Stomach smooth muscle (tissue), 2 donors: ENCODE measurements at regions not wholly inside any gene's neighbourhood (a gene's known extent, or its start where the extent isn't known, plus 50 kb on each side); places are given as distances from the start of the nearest gene placed in this dataset.

Experiments
- H3K27ac ChIP-seq: one replicate; pipeline ENCODE4 v1.7.0; 2013; ENCODE audit warnings: mild to moderate bottlenecking, low read length, inconsistent platforms
- H3K27me3 ChIP-seq, 2 donors: one replicate each; pipeline ENCODE4 v1.7.0; 2013; ENCODE audit warnings: low read length in 2 of 2; ENCODE audit not compliant: insufficient read depth in 2 of 2, control insufficient read depth in 1 of 2
- H3K36me3 ChIP-seq, 2 donors: one replicate each; pipeline ENCODE4 v1.7.0; 2013; ENCODE audit warnings: low read length in 2 of 2; ENCODE audit not compliant: control insufficient read depth in 2 of 2, insufficient read depth in 2 of 2
- H3K4me1 ChIP-seq: one replicate; pipeline ENCODE4 v1.7.0; 2013; ENCODE audit warnings: low read length; ENCODE audit not compliant: control insufficient read depth, insufficient read depth
- H3K4me3 ChIP-seq, 2 donors: one replicate each; pipeline ENCODE4 v1.7.0; 2013; ENCODE audit warnings: low read length in 2 of 2
- H3K9ac ChIP-seq, 2 donors: one replicate each; pipeline ENCODE4 v1.7.0; 2013; ENCODE audit warnings: low read length in 2 of 2, mild to moderate bottlenecking in 1 of 2
- H3K9me3 ChIP-seq, 2 donors: one replicate each; pipeline ENCODE4 v1.7.0; 2013; ENCODE audit warnings: low read length in 2 of 2; ENCODE audit not compliant: control insufficient read depth in 2 of 2
- donor health status: healthy.
- donor health status: Pancreatic carcinoma.

GRCh38 chr1:55723001-55723400, 507.8 kb upstream of the USP24 start:
- H3K9ac ChIP-seq: no peak overlapping the region
- H3K36me3 ChIP-seq: no peaks in the 10 kb centered on the region
- H3K27me3 ChIP-seq: no peaks in the 10 kb centered on the region
- H3K9me3 ChIP-seq: no peaks in the 10 kb centered on the region
- no peak overlapping the region for H3K4me3 ChIP-seq
- peaks cover 13% of the 10 kb centered on the region for H3K4me1 ChIP-seq
- H3K27ac ChIP-seq: no peak overlapping the region

- peaks cover 17% of the 10 kb centered on the region for H3K4me1 ChIP-seq
- no peaks in the 10 kb centered on the region for H3K27me3 ChIP-seq
- no peak overlapping the region for H3K9ac ChIP-seq
- H3K9me3 ChIP-seq: no peaks in the 10 kb centered on the region
- no peak overlapping the region for H3K27ac ChIP-seq
- no peak overlapping the region for H3K4me3 ChIP-seq
- H3K36me3 ChIP-seq: no peaks in the 10 kb centered on the region
These were observed 505.1 kb upstream of the USP24 start for GRCh38 chr1:55720261-55720660.

- Histone ChIP-seq H3K36me3 (no peaks in the 10 kb centered on the region), H3K9me3 (no peaks in the 10 kb centered on the region), H3K9ac (no peak overlapping the region), H3K27me3 (no peaks in the 10 kb centered on the region), H3K4me3 (no peak overlapping the region), H3K27ac (peak overlapping the region; percentile 26), H3K4me1 (peaks cover 17% of the 10 kb centered on the region)
These were observed 503.9 kb upstream of the USP24 start for GRCh38 chr1:55718758-55719671.

- no peaks in the 10 kb centered on the region for H3K27me3 ChIP-seq
- no peaks in the 10 kb centered on the region for H3K36me3 ChIP-seq
- no peaks in the 10 kb centered on the region for H3K9me3 ChIP-seq
- H3K9ac ChIP-seq: no peak overlapping the region
- no peak overlapping the region for H3K27ac ChIP-seq
- H3K4me1 ChIP-seq: peaks cover 17% of the 10 kb centered on the region
- no peak overlapping the region for H3K4me3 ChIP-seq
These were observed 501.9 kb upstream of the USP24 start for GRCh38 chr1:55717111-55717510.

GRCh38 chr1:55716610-55717009, 501.4 kb upstream of the USP24 start:
- Histone ChIP-seq H3K9me3 (no peaks in the 10 kb centered on the region), H3K9ac (no peak overlapping the region), H3K4me3 (no peak overlapping the region), H3K36me3 (no peaks in the 10 kb centered on the region), H3K27ac (no peak overlapping the region), H3K27me3 (no peaks in the 10 kb centered on the region), H3K4me1 (peaks cover 17% of the 10 kb centered on the region)

- Histone ChIP-seq H3K27ac (no peak overlapping the region), H3K4me1 (peaks cover 17% of the 10 kb centered on the region)
These were observed 501.0 kb upstream of the USP24 start for GRCh38 chr1:55716151-55716550.

GRCh38 chr1:55714230-55714629, 499.1 kb upstream of the USP24 start:
- Histone ChIP-seq H3K27ac (no peak overlapping the region), H3K4me3 (no peak overlapping the region), H3K4me1 (peaks cover 14% of the 10 kb centered on the region), H3K36me3 (no peaks in the 10 kb centered on the region), H3K9me3 (no peaks in the 10 kb centered on the region), H3K27me3 (no peaks in the 10 kb centered on the region), H3K9ac (no peak overlapping the region)

More at GRCh38 chr1:55716151-55716550, 501.0 kb upstream of the USP24 start:
- no peak overlapping the region for H3K9ac ChIP-seq
- no peaks in the 10 kb centered on the region for H3K27me3 ChIP-seq
- no peaks in the 10 kb centered on the region for H3K9me3 ChIP-seq
- no peaks in the 10 kb centered on the region for H3K36me3 ChIP-seq
- no peak overlapping the region for H3K4me3 ChIP-seq

- Histone ChIP-seq H3K4me3 (no peak overlapping the region), H3K9me3 (no peaks in the 10 kb centered on the region), H3K27ac (no peak overlapping the region), H3K9ac (no peak overlapping the region), H3K36me3 (no peaks in the 10 kb centered on the region), H3K27me3 (no peaks in the 10 kb centered on the region), H3K4me1 (peaks cover 8% of the 10 kb centered on the region)
These were observed 498.4 kb upstream of the USP24 start for GRCh38 chr1:55713516-55713915.

- H3K9ac ChIP-seq: no peak overlapping the region
- H3K4me1 ChIP-seq: no peaks in the 10 kb centered on the region
- H3K36me3 ChIP-seq: no peaks in the 10 kb centered on the region
- no peak overlapping the region for H3K27ac ChIP-seq
- no peaks in the 10 kb centered on the region for H3K9me3 ChIP-seq
- H3K27me3 ChIP-seq: no peaks in the 10 kb centered on the region
- no peak overlapping the region for H3K4me3 ChIP-seq
These were observed 497.0 kb upstream of the USP24 start for GRCh38 chr1:55712148-55712547.

GRCh38 chr1:55708781-55709180, 493.6 kb upstream of the USP24 start:
- H3K9ac ChIP-seq: no peak overlapping the region
- H3K9me3 ChIP-seq: no peaks in the 10 kb centered on the region
- H3K4me1 ChIP-seq: no peaks in the 10 kb centered on the region
- H3K27me3 ChIP-seq: no peaks in the 10 kb centered on the region
- no peak overlapping the region for H3K27ac ChIP-seq
- H3K4me3 ChIP-seq: no peak overlapping the region
- no peaks in the 10 kb centered on the region for H3K36me3 ChIP-seq

- Histone ChIP-seq H3K9me3 (no peaks in the 10 kb centered on the region), H3K27ac (no peak overlapping the region), H3K27me3 (no peaks in the 10 kb centered on the region), H3K4me3 (no peak overlapping the region), H3K9ac (no peak overlapping the region), H3K36me3 (no peaks in the 10 kb centered on the region), H3K4me1 (no peaks in the 10 kb centered on the region)
These were observed 492.7 kb upstream of the USP24 start for GRCh38 chr1:55707846-55708245.
